ENCODE measurements at regions not wholly inside any gene's neighbourhood (a gene's known extent, or its start where the extent isn't known, plus 50 kb on each side); places are given as distances from the start of the nearest gene placed in this dataset.

GRCh38 chr2:176777262-176777661 lies 435.3 kb upstream of the HNRNPA3 start:
- Histone ChIP-seq H3K9me3 (ENCODE audit: control insufficient read depth, insufficient read depth, low read depth, low read length) (no peaks in the 10 kb centered on the region), H3K4me3 (ENCODE audit: low read depth in 2 of 2, low read length in 2 of 2) (no peak overlapping the region), H3K4me1 (ENCODE audit: control insufficient read depth, insufficient read depth, low read length) (no peaks in the 10 kb centered on the region), H3K36me3 (ENCODE audit: control insufficient read depth, insufficient read depth, low read length) (no peaks in the 10 kb centered on the region), H3K27me3 (ENCODE audit: control insufficient read depth, insufficient read depth, low read length) (no peaks in the 10 kb centered on the region), H3K27ac (ENCODE audit: low read length) (no peak overlapping the region)
- no peak for ATAC-seq
- DNase-seq (ENCODE audit: low read depth, low spot score): no peak
- no TSS peak for BruUV-seq (replicated peaks)
- no peak for TF ChIP-seq TCF7L2 (IDR thresholded peaks at IDR 0.05; ENCODE audit: low read depth, low read length)
- no peak for TF ChIP-seq CTCF (IDR thresholded peaks at IDR 0.05)
- in situ Hi-C loops (cut with HindIII; ENCODE audit: low pct_unique_long_range_greater_than_20kb, low sequenced_read_pairs) (no loop called here), intact Hi-C loops (cut with micrococcal nuclease; ENCODE audit: unreplicated experiment) (no loop called here)
- CTCF ChIA-PET: no interaction called here
- POLR2A ChIA-PET: no interaction called here

- Histone ChIP-seq H3K27ac (ENCODE audit: low read length) (no peak overlapping the region), H3K9me3 (ENCODE audit: control insufficient read depth, insufficient read depth, low read depth, low read length) (no peaks in the 10 kb centered on the region), H3K4me3 (ENCODE audit: low read depth in 2 of 2, low read length in 2 of 2) (no peak overlapping the region), H3K36me3 (ENCODE audit: control insufficient read depth, insufficient read depth, low read length) (no peaks in the 10 kb centered on the region), H3K4me1 (ENCODE audit: control insufficient read depth, insufficient read depth, low read length) (no peaks in the 10 kb centered on the region), H3K27me3 (ENCODE audit: control insufficient read depth, insufficient read depth, low read length) (no peaks in the 10 kb centered on the region)
- no TSS peak for BruUV-seq (replicated peaks)
- DNase-seq (ENCODE audit: low read depth, low spot score): no peak
- intact Hi-C loops (cut with micrococcal nuclease; ENCODE audit: unreplicated experiment): no loop called here
- POLR2A ChIA-PET: no interaction called here
- ATAC-seq: no peak
- in situ Hi-C loops (cut with HindIII; ENCODE audit: low pct_unique_long_range_greater_than_20kb, low sequenced_read_pairs): no loop called here
- CTCF ChIA-PET: no interaction called here
- TF ChIP-seq POLR2AphosphoS5 (IDR thresholded peaks at IDR 0.05; ENCODE audit: low read depth, low read length): no peak
- no peak for TF ChIP-seq TCF7L2 (IDR thresholded peaks at IDR 0.05; ENCODE audit: low read depth, low read length)
- TF ChIP-seq SIN3A (IDR thresholded peaks at IDR 0.05; ENCODE audit: borderline replicate concordance, insufficient read depth, low read depth, low read length): no peak
- TF ChIP-seq REST (IDR thresholded peaks at IDR 0.05; ENCODE audit: insufficient read depth in 1 of 2, low read depth in 2 of 2, low read length in 1 of 2): no peak
- no peak for TF ChIP-seq CTCF (IDR thresholded peaks at IDR 0.05)
These were observed 432.7 kb upstream of the HNRNPA3 start for GRCh38 chr2:176779917-176780316.

- ChIA-PET CTCF (no interaction called here), POLR2A (no interaction called here)
- ATAC-seq: no peak
These were observed 432.2 kb upstream of the HNRNPA3 start for GRCh38 chr2:176780348-176780747.

More at GRCh38 chr2:176780348-176780747, 432.2 kb upstream of the HNRNPA3 start:
- in situ Hi-C loops (cut with HindIII; ENCODE audit: low pct_unique_long_range_greater_than_20kb, low sequenced_read_pairs) (no loop called here), intact Hi-C loops (cut with micrococcal nuclease; ENCODE audit: unreplicated experiment) (no loop called here)
- TF ChIP-seq SIN3A (IDR thresholded peaks at IDR 0.05; ENCODE audit: borderline replicate concordance, insufficient read depth, low read depth, low read length): no peak
- TF ChIP-seq REST (IDR thresholded peaks at IDR 0.05; ENCODE audit: insufficient read depth in 1 of 2, low read depth in 2 of 2, low read length in 1 of 2): no peak
- TF ChIP-seq TCF7L2 (IDR thresholded peaks at IDR 0.05; ENCODE audit: low read depth, low read length): no peak
- TF ChIP-seq CTCF (IDR thresholded peaks at IDR 0.05): no peak
- TF ChIP-seq POLR2AphosphoS5 (IDR thresholded peaks at IDR 0.05; ENCODE audit: low read depth, low read length): no peak
- H3K9me3 ChIP-seq (ENCODE audit: control insufficient read depth, insufficient read depth, low read depth, low read length): no peaks in the 10 kb centered on the region
- H3K4me1 ChIP-seq (ENCODE audit: control insufficient read depth, insufficient read depth, low read length): no peaks in the 10 kb centered on the region
- H3K36me3 ChIP-seq (ENCODE audit: control insufficient read depth, insufficient read depth, low read length): no peaks in the 10 kb centered on the region
- no peak overlapping the region for H3K27ac ChIP-seq (ENCODE audit: low read length)
- no peak for DNase-seq (ENCODE audit: low read depth, low spot score)
- H3K27me3 ChIP-seq (ENCODE audit: control insufficient read depth, insufficient read depth, low read length): no peaks in the 10 kb centered on the region
- no peak overlapping the region for H3K4me3 ChIP-seq (ENCODE audit: low read depth in 2 of 2, low read length in 2 of 2)
- no TSS peak for BruUV-seq (replicated peaks)
